ENCODE measurements at regions not wholly inside any gene's neighbourhood (a gene's known extent, or its start where the extent isn't known, plus 50 kb on each side); places are given as distances from the start of the nearest gene placed in this dataset.

- no peak for DNase-seq (ENCODE audit: low read depth)
Observed at GRCh38 chr17:36728030-36728991, 126.9 kb downstream of the MRM1 start.

- no peak for DNase-seq (ENCODE audit: low read depth)
Observed at GRCh38 chr17:36730095-36730808, 128.9 kb downstream of the MRM1 start.

GRCh38 chr17:36730857-36731490 lies 129.6 kb downstream of the MRM1 start:
- no peak for DNase-seq (ENCODE audit: low read depth)

GRCh38 chr17:36731811-36732210 lies 130.4 kb downstream of the MRM1 start:
- DNase-seq (ENCODE audit: low read depth), result no peak

- no peak for DNase-seq (ENCODE audit: low read depth)
Observed at GRCh38 chr17:36732351-36732750, 131.0 kb downstream of the MRM1 start.

- no peak for DNase-seq (ENCODE audit: low read depth)
Observed at GRCh38 chr17:36736201-36737156, 135.1 kb downstream of the MRM1 start.

GRCh38 chr17:36739208-36739607 lies 137.8 kb downstream of the MRM1 start:
- DNase-seq (ENCODE audit: low read depth), result no peak

- DNase-seq (ENCODE audit: low read depth), result no peak
Observed at GRCh38 chr17:36740157-36740556, 138.8 kb downstream of the MRM1 start.

GRCh38 chr17:36741019-36741902 lies 139.9 kb downstream of the MRM1 start:
- DNase-seq (ENCODE audit: low read depth), result no peak

- DNase-seq (ENCODE audit: low read depth), result no peak
Observed at GRCh38 chr17:36742267-36743000, 141.1 kb downstream of the MRM1 start.

GRCh38 chr17:36743130-36743529 lies 141.7 kb downstream of the MRM1 start:
- no peak for DNase-seq (ENCODE audit: low read depth)

- DNase-seq (ENCODE audit: low read depth), result no peak
Observed at GRCh38 chr17:36746381-36747053, 145.1 kb downstream of the MRM1 start.

GRCh38 chr17:36747861-36748260 lies 146.5 kb downstream of the MRM1 start:
- DNase-seq (ENCODE audit: low read depth), result no peak

GRCh38 chr17:36748272-36748671 lies 146.9 kb downstream of the MRM1 start:
- no peak for DNase-seq (ENCODE audit: low read depth)

- no peak for DNase-seq (ENCODE audit: low read depth)
Observed at GRCh38 chr17:36749493-36749892, 148.1 kb downstream of the MRM1 start.

GRCh38 chr17:36750316-36750885 lies 149.0 kb downstream of the MRM1 start:
- no peak for DNase-seq (ENCODE audit: low read depth)

- no peak for DNase-seq (ENCODE audit: low read depth)
Observed at GRCh38 chr17:36752096-36752888, 150.9 kb downstream of the MRM1 start.
